Gastrocnemius medialis (tissue), 4 donors: ENCODE measurements at regions not wholly inside any gene's neighbourhood (a gene's known extent, or its start where the extent isn't known, plus 50 kb on each side); places are given as distances from the start of the nearest gene placed in this dataset.
A peak's percentile ranks its signal among the peaks of the same experiment; 100 is the strongest.

ENCODE experiments used
- ATAC-seq, 2 donors: fragments of 150-250 bp; one replicate each; pipeline ENCODE4 v1.9.1; 2016
- DNase-seq, 2 donors: peaks; one replicate each; pipeline ENCODE4 v3.0.0-alpha.2; 2019
- H3K27ac ChIP-seq, 4 donors: fragments of 200-600 bp; sonication (generic); 1 replicate in 1 of 4; 2 replicates in 3 of 4; pipeline ENCODE4 v1.5.1; 2016 to 2018; ENCODE audit warnings: mild to moderate bottlenecking in 2 of 4, moderate library complexity in 1 of 4
- H3K27me3 ChIP-seq, 3 donors: fragments of 200-600 bp; sonication (generic) in 2 of 3; 1 replicate in 1 of 3; 2 replicates in 2 of 3; pipeline versions ENCODE4 v1.5.1 to v1.6.0; 2016 to 2019; ENCODE audit warnings: mild to moderate bottlenecking in 1 of 3, moderate library complexity in 1 of 3
- H3K36me3 ChIP-seq, 2 donors: fragments of 200-600 bp; sonication (generic) in 1 of 2; one replicate each; pipeline ENCODE4 v1.5.1; 2017 to 2018
- H3K4me1 ChIP-seq, 2 donors: fragments of 200-600 bp; sonication (generic) in 1 of 2; one replicate each; pipeline ENCODE4 v1.5.1; 2016 to 2017; ENCODE audit warnings: mild to moderate bottlenecking in 2 of 2
- H3K4me3 ChIP-seq, 4 donors: fragments of 200-600 bp; sonication (generic) in 3 of 4; 1 replicate in 1 of 4; 2 replicates in 3 of 4; pipeline ENCODE4 v1.5.1; 2016 to 2019; ENCODE audit warnings: mild to moderate bottlenecking in 2 of 4
- H3K9me3 ChIP-seq, 3 donors: fragments of 200-600 bp; sonication (generic) in 2 of 3; 1 replicate in 1 of 3; 2 replicates in 2 of 3; pipeline ENCODE4 v1.5.1; 2016 to 2019
- POLR2A ChIP-seq, 2 donors: fragments of 450-650 bp; IDR thresholded peaks; one replicate each; pipeline ENCODE4 v1.6.1; 2017; ENCODE audit warnings: antibody characterized with exemption in 2 of 2, mild to moderate bottlenecking in 2 of 2, moderate library complexity in 2 of 2
- in situ Hi-C, 4 donors: fragments of 200-750 bp; cut with MboI; loops; one replicate each; pipeline versions ENCODE4 v1.15.0 to v1.8.0; 2017; ENCODE audit warnings: low sequenced_read_pairs in 4 of 4
- intact Hi-C: fragments of 100-400 bp; cut with DNase I; formaldehyde crosslinking; loops from one replicate; pipeline ENCODE4 v1.15.1; 2023; ENCODE audit warnings: low total_unique reads
- TF ChIP-seq, protein P1 (sequence below), 5 experiments: fragments of 450-650 bp in 3 of 5; fragments of 200-600 bp in 2 of 5; sonication (generic) in 2 of 5; IDR thresholded peaks in 4 of 5; conservative IDR thresholded peaks in 1 of 5; 1 replicate in 4 of 5; 2 replicates in 1 of 5; pipeline ENCODE4 v1.5.1; 2016 to 2019; ENCODE audit warnings: antibody characterized with exemption in 5 of 5, mild to moderate bottlenecking in 3 of 5, moderate library complexity in 3 of 5

DNA sequence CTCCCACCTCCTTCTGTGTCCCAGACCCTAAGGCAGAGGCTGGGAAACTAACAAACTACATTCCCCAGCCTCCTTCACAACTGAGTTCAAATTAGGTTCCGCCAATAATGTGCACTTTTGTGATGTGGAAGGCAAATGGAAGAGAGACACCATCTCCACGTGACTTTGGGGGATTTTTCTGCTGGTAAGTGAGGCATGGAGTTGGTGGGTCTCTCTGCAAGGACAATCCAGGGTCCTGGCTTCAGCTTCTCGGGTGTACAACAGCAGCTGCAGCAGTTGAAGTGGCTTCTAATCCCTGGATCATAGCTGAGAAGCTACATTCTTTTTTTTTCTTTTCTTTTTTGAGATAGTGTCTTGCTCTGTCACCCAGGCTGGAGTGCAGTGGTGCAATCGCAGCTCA is 58.9 kb upstream of the GATA2 start:
- Histone ChIP-seq H3K4me1 (peaks cover 0 to 11% of the 10 kb centered on the region in 2 donors), H3K27ac (no peak overlapping the region), H3K9me3 (no peaks in the 10 kb centered on the region), H3K4me3 (no peak overlapping the region), H3K27me3 (peaks cover 11 to 24% (median 13%) of the 10 kb centered on the region in 3 donors), H3K36me3 (no peaks in the 10 kb centered on the region)
- in situ Hi-C loops (no loop called here), intact Hi-C loops (no loop called here)
- DNase-seq (no peak), ATAC-seq (no peak)
- no peak for TF ChIP-seq POLR2A (IDR thresholded peaks at IDR 0.05)
- TF ChIP-seq, protein P1, sequence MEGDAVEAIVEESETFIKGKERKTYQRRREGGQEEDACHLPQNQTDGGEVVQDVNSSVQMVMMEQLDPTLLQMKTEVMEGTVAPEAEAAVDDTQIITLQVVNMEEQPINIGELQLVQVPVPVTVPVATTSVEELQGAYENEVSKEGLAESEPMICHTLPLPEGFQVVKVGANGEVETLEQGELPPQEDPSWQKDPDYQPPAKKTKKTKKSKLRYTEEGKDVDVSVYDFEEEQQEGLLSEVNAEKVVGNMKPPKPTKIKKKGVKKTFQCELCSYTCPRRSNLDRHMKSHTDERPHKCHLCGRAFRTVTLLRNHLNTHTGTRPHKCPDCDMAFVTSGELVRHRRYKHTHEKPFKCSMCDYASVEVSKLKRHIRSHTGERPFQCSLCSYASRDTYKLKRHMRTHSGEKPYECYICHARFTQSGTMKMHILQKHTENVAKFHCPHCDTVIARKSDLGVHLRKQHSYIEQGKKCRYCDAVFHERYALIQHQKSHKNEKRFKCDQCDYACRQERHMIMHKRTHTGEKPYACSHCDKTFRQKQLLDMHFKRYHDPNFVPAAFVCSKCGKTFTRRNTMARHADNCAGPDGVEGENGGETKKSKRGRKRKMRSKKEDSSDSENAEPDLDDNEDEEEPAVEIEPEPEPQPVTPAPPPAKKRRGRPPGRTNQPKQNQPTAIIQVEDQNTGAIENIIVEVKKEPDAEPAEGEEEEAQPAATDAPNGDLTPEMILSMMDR (IDR thresholded peaks at IDR 0.05 in 4 of 5, conservative IDR thresholded peaks at IDR 0.05 in 1 of 5), result no peak

DNA sequence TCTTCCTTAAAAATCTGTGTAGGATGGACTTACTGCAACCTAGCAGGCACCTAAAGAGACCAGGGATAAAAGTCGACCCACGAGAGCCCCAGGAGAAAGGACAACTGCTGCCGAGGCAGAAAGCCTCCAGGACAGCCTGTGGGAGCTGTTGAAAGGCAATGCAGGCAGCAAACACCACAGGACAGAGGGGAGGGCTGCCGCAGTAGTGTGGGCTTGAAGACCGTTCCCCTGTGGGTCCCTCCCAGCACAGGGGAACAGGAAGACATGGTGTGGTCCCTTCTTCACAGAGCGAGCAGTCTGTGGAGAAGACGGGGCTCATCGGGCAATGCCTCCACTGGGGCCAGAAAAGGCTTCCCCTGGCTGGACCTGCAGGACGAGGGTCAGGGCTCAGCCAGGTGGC is 58.5 kb upstream of the GATA2 start:
- H3K27ac ChIP-seq, result no peak overlapping the region
- intact Hi-C loops (no loop called here), in situ Hi-C loops (no loop called here)
- peaks cover 8 to 24% (median 13%) of the 10 kb centered on the region in 3 donors for H3K27me3 ChIP-seq
- H3K9me3 ChIP-seq, result no peaks in the 10 kb centered on the region
- DNase-seq (no peak), ATAC-seq (no peak)
- no peaks in the 10 kb centered on the region for H3K36me3 ChIP-seq
- H3K4me3 ChIP-seq, result no peak overlapping the region
- TF ChIP-seq, protein P1 (IDR thresholded peaks at IDR 0.05 in 4 of 5, conservative IDR thresholded peaks at IDR 0.05 in 1 of 5), result no peak
- TF ChIP-seq POLR2A (IDR thresholded peaks at IDR 0.05), result no peak
- H3K4me1 ChIP-seq, result peaks cover 0 to 11% of the 10 kb centered on the region in 2 donors

DNA sequence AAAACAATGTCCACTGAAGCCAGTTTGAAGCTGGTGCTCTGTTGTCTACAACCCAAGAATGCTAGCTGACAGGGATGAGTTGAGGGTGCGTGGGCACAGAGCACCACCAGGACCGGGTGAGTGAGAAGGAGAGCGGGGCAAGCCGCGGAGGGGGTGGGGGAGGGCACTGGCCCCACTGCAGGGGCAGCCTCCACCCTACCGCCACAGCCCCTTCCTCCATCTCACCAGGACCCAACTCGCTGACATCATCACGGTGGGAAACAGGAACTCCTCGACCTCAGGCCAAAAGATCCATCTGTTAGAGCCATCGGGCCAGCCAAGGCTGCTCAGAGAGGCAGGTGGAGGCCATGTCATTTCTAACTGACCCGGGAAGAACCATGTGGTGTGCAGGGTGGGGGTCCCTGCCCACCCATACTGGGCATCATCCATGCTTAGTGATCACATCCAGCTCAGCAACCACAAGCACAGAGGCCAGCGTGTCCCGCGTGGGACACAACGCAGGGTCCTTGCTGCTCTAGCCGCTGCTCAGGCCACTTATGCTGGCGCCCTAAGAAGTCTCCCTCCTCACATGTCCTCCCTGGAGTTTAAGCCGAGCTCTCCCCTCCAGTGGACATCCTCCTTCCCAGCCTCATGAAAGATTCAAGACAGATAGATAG is 57.6 kb upstream of the GATA2 start:
- H3K27ac ChIP-seq, result peak overlapping the region in 2 of 4 donors; percentile 62
- no peak overlapping the region for H3K4me3 ChIP-seq
- no peak for DNase-seq
- ATAC-seq, result no peak
- no peaks in the 10 kb centered on the region for H3K9me3 ChIP-seq
- no peaks in the 10 kb centered on the region for H3K36me3 ChIP-seq
- in situ Hi-C loops, result no loop called here
- TF ChIP-seq, protein P1 (IDR thresholded peaks at IDR 0.05 in 4 of 5, conservative IDR thresholded peaks at IDR 0.05 in 1 of 5), result no peak
- no peak for TF ChIP-seq POLR2A (IDR thresholded peaks at IDR 0.05)
- H3K4me1 ChIP-seq, result peaks cover 0 to 11% of the 10 kb centered on the region in 2 donors
- peaks cover 3 to 16% (median 13%) of the 10 kb centered on the region in 3 donors for H3K27me3 ChIP-seq
- intact Hi-C loops, result no loop called here

DNA sequence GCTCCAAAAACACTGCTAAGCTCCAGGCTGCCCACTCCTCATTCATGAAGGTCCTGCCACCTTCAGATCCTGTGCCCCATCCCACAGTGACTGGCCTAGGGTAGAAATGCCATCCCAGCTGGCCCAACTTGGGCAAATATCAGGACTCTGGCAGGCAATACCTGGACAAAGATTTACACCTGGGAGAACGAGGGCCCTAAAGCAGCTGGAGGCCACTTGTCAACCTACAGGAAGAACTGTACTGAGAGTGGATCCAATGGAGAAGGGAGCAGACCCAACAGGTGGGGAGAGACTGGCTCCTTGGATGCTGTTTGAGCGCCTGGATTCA is 57.1 kb upstream of the GATA2 start:
- H3K4me1 ChIP-seq, result peaks cover 0 to 11% of the 10 kb centered on the region in 2 donors
- no peaks in the 10 kb centered on the region for H3K36me3 ChIP-seq
- ATAC-seq, result no peak
- intact Hi-C loops, result no loop called here
- H3K27ac ChIP-seq, result peak overlapping the region in 3 of 4 donors; percentile 62 to 64 (median 62)
- DNase-seq, result no peak
- H3K27me3 ChIP-seq, result peaks cover 1 to 11% (median 8%) of the 10 kb centered on the region in 3 donors
- no peak overlapping the region for H3K4me3 ChIP-seq
- in situ Hi-C loops, result no loop called here
- H3K9me3 ChIP-seq, result no peaks in the 10 kb centered on the region
- no peak for TF ChIP-seq POLR2A (IDR thresholded peaks at IDR 0.05)
- TF ChIP-seq, protein P1 (IDR thresholded peaks at IDR 0.05 in 4 of 5, conservative IDR thresholded peaks at IDR 0.05 in 1 of 5), result no peak
